ENCODE measurements at regions not wholly inside any gene's neighbourhood (a gene's known extent, or its start where the extent isn't known, plus 50 kb on each side); places are given as distances from the start of the nearest gene placed in this dataset.

DNA sequence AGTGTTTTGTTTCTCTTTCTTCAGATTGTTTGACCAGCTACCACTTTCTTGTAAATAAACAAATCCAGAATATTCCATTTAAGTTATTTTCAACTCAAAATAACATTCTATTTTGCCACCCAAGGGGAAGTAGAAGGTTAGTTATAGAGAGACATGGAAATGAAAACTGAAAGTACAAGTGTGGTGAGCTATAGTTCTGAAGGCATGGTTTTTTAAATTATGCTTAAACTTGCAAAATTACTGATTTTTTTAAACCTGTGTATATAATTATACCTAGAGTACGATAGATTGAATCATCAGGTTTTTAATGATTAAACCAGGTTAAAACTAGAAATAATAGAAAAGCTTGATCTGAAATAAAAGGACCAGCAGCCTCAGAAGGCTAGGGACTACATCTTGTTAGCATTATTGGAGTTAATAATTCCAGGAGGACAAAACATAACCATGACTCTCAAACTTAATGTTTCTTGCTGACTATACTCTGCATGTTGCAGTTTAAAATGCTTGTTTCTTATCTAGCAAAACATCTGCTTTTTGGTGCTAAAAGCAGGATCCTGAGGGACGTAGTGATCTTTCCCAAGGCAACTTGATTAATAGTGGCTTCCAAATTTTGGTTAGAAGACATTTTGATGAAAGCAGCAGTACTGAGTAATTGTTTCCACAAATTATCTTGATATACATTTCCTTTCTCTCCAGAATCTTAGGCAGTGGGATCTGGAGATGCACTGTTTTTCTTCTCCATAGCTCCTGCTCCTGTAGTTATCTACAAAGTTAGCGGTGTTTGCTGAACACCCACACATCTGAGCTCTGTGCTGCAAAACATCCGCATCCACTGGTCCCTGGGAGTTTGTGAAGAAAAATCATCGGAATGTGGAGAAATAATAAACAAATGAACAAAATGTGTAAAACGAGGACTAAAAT is 327.2 kb upstream of the PKDCC start:
- no peak overlapping the region for H3K4me3 ChIP-seq (ENCODE audit: control insufficient read depth, low read depth, low read length)
- DNase-seq (ENCODE audit: low read depth), result peak; percentile 14
- TF ChIP-seq, protein P1, sequence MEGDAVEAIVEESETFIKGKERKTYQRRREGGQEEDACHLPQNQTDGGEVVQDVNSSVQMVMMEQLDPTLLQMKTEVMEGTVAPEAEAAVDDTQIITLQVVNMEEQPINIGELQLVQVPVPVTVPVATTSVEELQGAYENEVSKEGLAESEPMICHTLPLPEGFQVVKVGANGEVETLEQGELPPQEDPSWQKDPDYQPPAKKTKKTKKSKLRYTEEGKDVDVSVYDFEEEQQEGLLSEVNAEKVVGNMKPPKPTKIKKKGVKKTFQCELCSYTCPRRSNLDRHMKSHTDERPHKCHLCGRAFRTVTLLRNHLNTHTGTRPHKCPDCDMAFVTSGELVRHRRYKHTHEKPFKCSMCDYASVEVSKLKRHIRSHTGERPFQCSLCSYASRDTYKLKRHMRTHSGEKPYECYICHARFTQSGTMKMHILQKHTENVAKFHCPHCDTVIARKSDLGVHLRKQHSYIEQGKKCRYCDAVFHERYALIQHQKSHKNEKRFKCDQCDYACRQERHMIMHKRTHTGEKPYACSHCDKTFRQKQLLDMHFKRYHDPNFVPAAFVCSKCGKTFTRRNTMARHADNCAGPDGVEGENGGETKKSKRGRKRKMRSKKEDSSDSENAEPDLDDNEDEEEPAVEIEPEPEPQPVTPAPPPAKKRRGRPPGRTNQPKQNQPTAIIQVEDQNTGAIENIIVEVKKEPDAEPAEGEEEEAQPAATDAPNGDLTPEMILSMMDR (conservative IDR thresholded peaks at IDR 0.05; ENCODE audit: control insufficient read depth, insufficient read depth, low read depth, low read length), result no peak

DNA sequence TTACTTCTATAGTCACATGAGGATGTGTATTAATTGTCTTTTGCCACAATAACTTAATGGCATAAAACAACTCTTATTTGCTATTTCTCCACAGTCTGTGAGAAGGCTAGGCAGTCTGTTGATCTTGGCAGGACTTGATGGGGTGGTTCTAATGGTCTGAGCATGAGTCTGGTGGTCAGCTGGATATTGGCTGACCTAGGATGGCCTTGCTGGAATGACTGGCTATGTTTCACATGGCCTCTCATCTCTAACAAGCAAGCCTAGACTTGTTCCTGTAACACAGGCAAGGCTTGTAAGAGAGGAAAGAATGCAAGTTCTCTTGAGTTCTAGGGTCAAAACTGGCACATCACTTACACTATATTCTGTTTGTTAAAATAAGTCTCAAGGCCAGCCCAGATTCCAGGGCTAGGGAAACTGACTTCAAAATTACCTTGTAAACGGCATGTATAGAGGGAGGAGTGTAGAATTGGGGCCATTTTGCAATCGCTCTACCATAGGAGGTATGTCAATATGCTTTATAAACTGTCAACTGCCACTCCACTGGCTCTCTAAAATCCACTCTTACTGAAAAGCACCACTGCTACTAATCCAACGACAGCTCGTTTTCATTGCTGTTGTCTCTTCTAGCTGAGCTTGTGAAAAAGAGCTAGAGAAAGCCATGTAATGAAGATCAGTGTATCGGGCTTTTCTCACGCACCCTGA is 325.0 kb upstream of the PKDCC start:
- DNase-seq (ENCODE audit: low read depth), result peak; percentile 86
- H3K4me3 ChIP-seq (ENCODE audit: control insufficient read depth, low read depth, low read length), result no peak overlapping the region
- TF ChIP-seq, protein P1 (conservative IDR thresholded peaks at IDR 0.05; ENCODE audit: control insufficient read depth, insufficient read depth, low read depth, low read length), result no peak

DNA sequence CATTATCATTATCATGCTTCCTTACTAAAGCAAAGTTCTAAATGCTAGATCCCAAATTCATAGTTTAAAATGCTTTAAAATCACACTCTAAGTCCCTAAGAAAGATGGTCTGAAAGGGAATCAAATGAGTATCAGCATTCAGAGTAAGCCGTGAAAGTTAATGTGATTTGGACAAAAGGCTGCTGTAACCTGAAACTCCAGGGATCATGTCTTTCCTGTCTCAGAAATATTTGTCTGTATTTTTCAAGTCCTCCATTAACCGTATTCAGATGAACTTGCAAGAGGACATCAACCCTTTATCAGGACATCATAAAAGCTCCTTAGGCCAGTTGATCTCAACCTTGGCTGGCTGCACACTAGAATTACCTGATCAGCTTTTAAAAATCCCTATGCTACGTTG is 324.3 kb upstream of the PKDCC start:
- no peak for DNase-seq (ENCODE audit: low read depth)
- TF ChIP-seq, protein P1 (conservative IDR thresholded peaks at IDR 0.05; ENCODE audit: control insufficient read depth, insufficient read depth, low read depth, low read length), result no peak
- no peak overlapping the region for H3K4me3 ChIP-seq (ENCODE audit: control insufficient read depth, low read depth, low read length)

DNA sequence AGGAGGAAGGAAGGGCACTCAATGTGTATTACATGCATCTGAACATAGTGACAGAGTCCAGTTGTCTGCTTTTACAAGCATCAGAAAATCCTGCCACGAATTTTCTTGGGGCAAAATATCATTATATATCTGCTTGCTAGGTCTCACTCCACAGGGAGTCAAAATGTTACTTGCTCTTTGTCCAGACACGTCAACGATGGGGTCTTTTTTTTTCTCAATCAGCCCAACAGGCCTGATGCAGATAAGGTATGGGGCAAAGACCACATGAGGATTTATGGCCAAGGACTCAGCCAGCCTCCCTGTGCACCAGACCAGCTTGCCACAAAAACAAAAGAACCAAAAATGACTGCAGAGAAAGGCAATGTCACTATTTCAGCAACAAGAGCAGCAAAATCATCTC is 323.4 kb upstream of the PKDCC start:
- no peak overlapping the region for H3K4me3 ChIP-seq (ENCODE audit: control insufficient read depth, low read depth, low read length)
- TF ChIP-seq, protein P1 (conservative IDR thresholded peaks at IDR 0.05; ENCODE audit: control insufficient read depth, insufficient read depth, low read depth, low read length), result no peak
- DNase-seq (ENCODE audit: low read depth), result no peak

DNA sequence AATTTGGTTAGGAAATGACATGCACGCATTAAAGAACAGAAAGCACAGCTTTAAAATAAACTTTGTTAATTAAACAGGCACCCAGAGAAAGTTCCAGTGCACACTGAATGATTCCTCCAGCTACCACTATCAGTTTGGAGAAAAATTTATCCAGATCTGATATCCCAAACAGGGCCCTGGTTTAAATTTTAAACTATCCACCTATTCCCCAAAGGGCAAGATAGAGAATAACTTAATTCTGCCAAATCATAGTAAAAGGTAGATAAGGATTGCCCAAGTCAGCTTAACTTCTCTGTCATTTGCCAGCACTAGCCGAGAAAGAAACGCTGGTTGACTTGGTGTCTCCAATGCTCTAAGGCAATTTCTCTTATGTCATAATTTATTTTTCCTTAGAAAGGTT is 321.9 kb upstream of the PKDCC start:
- DNase-seq (ENCODE audit: low read depth), result no peak
- TF ChIP-seq, protein P1 (conservative IDR thresholded peaks at IDR 0.05; ENCODE audit: control insufficient read depth, insufficient read depth, low read depth, low read length), result no peak

DNA sequence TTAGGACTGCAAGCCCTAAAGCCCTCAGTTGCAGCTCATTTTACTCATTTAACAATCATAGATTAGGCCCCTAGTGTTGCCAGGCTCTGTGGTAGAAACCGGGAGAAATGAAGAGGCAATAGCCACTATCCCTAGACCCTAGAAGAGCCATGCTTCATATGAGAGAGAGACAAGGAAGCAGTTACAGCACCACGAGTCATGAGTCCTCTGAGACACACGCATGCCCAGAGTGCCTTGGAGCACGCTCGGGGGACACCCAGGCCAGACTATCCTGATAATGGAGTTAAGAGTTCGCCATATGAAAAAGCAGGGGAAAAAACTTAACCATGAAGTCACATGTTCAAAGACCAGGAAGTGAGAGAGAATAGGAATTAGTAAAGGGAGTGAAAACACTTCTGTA is 321.5 kb upstream of the PKDCC start:
- no peak for DNase-seq (ENCODE audit: low read depth)
- H3K4me3 ChIP-seq (ENCODE audit: control insufficient read depth, low read depth, low read length), result no peak overlapping the region
- TF ChIP-seq, protein P1 (conservative IDR thresholded peaks at IDR 0.05; ENCODE audit: control insufficient read depth, insufficient read depth, low read depth, low read length), result no peak

More for the DNA sequence above, 321.9 kb upstream of the PKDCC start:
- no peak overlapping the region for H3K4me3 ChIP-seq (ENCODE audit: control insufficient read depth, low read depth, low read length)

All from fibroblast of mammary gland (primary cell).